ENCODE measurements at regions not wholly inside any gene's neighbourhood (a gene's known extent, or its start where the extent isn't known, plus 50 kb on each side); places are given as distances from the start of the nearest gene placed in this dataset.

- no peak overlapping the region for H2AFZ ChIP-seq (ENCODE audit: low read length)
- H3K27me3 ChIP-seq (ENCODE audit: insufficient read depth, low read length): no peaks in the 10 kb centered on the region
- no peaks in the 10 kb centered on the region for H4K20me1 ChIP-seq (ENCODE audit: insufficient read depth, low read length)
- no peak overlapping the region for H3K27ac ChIP-seq (ENCODE audit: low read depth, low read length)
- H3K4me2 ChIP-seq (ENCODE audit: insufficient read depth, low read length): no peak overlapping the region
- H3K4me3 ChIP-seq (ENCODE audit: insufficient read depth, low read length): no peak overlapping the region
- peaks cover 6% of the 10 kb centered on the region for H3K4me1 ChIP-seq (ENCODE audit: insufficient read depth, low read length)
- no peaks in the 10 kb centered on the region for H3K79me2 ChIP-seq (ENCODE audit: insufficient read depth, low read length)
- DNase-seq (ENCODE audit: insufficient read length, low spot score, missing footprints): no peak
- TF ChIP-seq CTCF (IDR thresholded peaks at IDR 0.05; ENCODE audit: extremely low read depth, low read depth, low read length): no peak
- H3K9me3 ChIP-seq (ENCODE audit: low read depth, low read length): no peaks in the 10 kb centered on the region
- H3K36me3 ChIP-seq (ENCODE audit: insufficient read depth, low read length): no peaks in the 10 kb centered on the region
Measured at GRCh38 chr11:12319988-12320387, 57.4 kb upstream of the PARVA start.

- Histone ChIP-seq H3K27ac (ENCODE audit: low read depth, low read length) (no peak overlapping the region), H3K27me3 (ENCODE audit: insufficient read depth, low read length) (no peaks in the 10 kb centered on the region), H3K4me1 (ENCODE audit: insufficient read depth, low read length) (peaks cover 6% of the 10 kb centered on the region), H3K4me3 (ENCODE audit: insufficient read depth, low read length) (no peak overlapping the region), H2AFZ (ENCODE audit: low read length) (no peak overlapping the region), H3K9me3 (ENCODE audit: low read depth, low read length) (no peaks in the 10 kb centered on the region), H3K36me3 (ENCODE audit: insufficient read depth, low read length) (peaks cover 7% of the 10 kb centered on the region), H3K4me2 (ENCODE audit: insufficient read depth, low read length) (no peak overlapping the region), H4K20me1 (ENCODE audit: insufficient read depth, low read length) (no peaks in the 10 kb centered on the region), H3K79me2 (ENCODE audit: insufficient read depth, low read length) (no peaks in the 10 kb centered on the region)
- peak; percentile 31 for DNase-seq (ENCODE audit: insufficient read length, low spot score, missing footprints)
- TF ChIP-seq CTCF (IDR thresholded peaks at IDR 0.05; ENCODE audit: extremely low read depth, low read depth, low read length): no peak
Measured at GRCh38 chr11:12321217-12321937, 56.0 kb upstream of the PARVA start.

GRCh38 chr11:12324585-12324984 lies 52.8 kb upstream of the PARVA start:
- DNase-seq (ENCODE audit: insufficient read length, low spot score, missing footprints): no peak

More at GRCh38 chr11:12324585-12324984, 52.8 kb upstream of the PARVA start:
- Histone ChIP-seq H4K20me1 (ENCODE audit: insufficient read depth, low read length) (no peaks in the 10 kb centered on the region), H3K4me2 (ENCODE audit: insufficient read depth, low read length) (no peak overlapping the region), H3K36me3 (ENCODE audit: insufficient read depth, low read length) (peaks cover 10% of the 10 kb centered on the region), H3K27ac (ENCODE audit: low read depth, low read length) (no peak overlapping the region), H3K4me1 (ENCODE audit: insufficient read depth, low read length) (peaks cover under 1% of the 10 kb centered on the region), H3K9me3 (ENCODE audit: low read depth, low read length) (no peaks in the 10 kb centered on the region), H3K27me3 (ENCODE audit: insufficient read depth, low read length) (no peaks in the 10 kb centered on the region), H3K4me3 (ENCODE audit: insufficient read depth, low read length) (no peak overlapping the region), H3K79me2 (ENCODE audit: insufficient read depth, low read length) (no peaks in the 10 kb centered on the region), H2AFZ (ENCODE audit: low read length) (no peak overlapping the region)
- TF ChIP-seq CTCF (IDR thresholded peaks at IDR 0.05; ENCODE audit: extremely low read depth, low read depth, low read length): no peak

All from osteoblast (primary cell).